GM13977 (cell line): ENCODE measurements at regions not wholly inside any gene's neighbourhood (a gene's known extent, or its start where the extent isn't known, plus 50 kb on each side); places are given as distances from the start of the nearest gene placed in this dataset.

Source experiments
- DNase-seq: peaks from one replicate; pipeline ENCODE4 v3.0.0; 2012; ENCODE audit warnings: low spot score
- CTCF ChIP-seq: IDR thresholded peaks from 2 replicates; pipeline ENCODE4 v1.5.1; 2012; ENCODE audit warnings: mild to moderate bottlenecking, control low read depth; ENCODE audit not compliant: insufficient read depth; ENCODE audit errors: extremely low read depth, missing control alignments
- in situ Hi-C: fragments of 300-500 bp; cut with MboI; formaldehyde crosslinking; loops from one replicate; pipeline ENCODE4 v1.12.0; 2022; ENCODE audit warnings: low sequenced_read_pairs, low pct_unique_long_range_greater_than_20kb, mixed read lengths, inconsistent platforms; ENCODE audit not compliant: unreplicated experiment

DNA sequence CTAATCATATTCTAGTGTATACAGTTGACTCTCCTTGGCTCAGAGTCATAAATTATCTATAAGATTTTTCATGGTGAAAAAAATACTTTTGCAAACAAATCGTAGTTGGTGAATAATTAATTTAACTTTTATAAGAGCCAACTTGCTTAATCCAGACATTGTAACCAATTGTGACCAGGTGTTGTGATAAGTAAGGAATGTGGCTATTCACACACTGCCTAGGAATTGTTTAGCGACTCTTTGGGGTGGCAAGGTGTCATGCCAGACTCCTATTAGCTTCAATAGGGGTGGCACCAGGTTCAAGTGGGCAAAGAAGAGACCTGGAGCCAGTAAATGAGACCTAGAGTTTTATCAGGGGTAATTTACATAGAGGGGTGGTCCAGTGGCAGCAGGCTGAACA lies 344.7 kb upstream of the PKDCC start:
- in situ Hi-C loops = no loop called here
- no peak for DNase-seq
- TF ChIP-seq CTCF = no peak

DNA sequence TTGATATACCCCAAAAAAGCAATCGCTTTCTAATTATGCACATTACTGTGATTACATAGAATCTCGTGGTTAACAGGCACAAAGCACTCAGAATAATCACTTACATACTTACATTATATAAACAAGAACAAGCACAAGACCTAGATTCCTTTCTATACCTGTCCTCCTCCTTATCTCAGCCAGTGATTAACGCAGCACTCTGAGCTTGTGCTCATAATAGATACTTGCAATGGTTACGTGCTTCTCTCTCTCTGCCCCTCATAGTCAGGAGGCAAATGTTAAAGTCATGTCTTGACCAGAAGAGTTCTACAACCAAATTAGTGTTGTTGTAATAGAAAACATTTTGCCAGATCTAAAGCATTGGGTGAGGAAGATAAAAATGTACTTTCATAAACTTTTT lies 342.2 kb upstream of the PKDCC start:
- no peak for DNase-seq
- in situ Hi-C loops = no loop called here
- no peak for TF ChIP-seq CTCF

- in situ Hi-C loops = no loop called here
- no peak for TF ChIP-seq CTCF
- no peak for DNase-seq
These were observed 341.5 kb upstream of the PKDCC start for GRCh38 chr2:41706286-41706685.

GRCh38 chr2:41707790-41708451 lies 339.9 kb upstream of the PKDCC start:
- in situ Hi-C loops = no loop called here
- TF ChIP-seq CTCF = no peak
- no peak for DNase-seq

DNA sequence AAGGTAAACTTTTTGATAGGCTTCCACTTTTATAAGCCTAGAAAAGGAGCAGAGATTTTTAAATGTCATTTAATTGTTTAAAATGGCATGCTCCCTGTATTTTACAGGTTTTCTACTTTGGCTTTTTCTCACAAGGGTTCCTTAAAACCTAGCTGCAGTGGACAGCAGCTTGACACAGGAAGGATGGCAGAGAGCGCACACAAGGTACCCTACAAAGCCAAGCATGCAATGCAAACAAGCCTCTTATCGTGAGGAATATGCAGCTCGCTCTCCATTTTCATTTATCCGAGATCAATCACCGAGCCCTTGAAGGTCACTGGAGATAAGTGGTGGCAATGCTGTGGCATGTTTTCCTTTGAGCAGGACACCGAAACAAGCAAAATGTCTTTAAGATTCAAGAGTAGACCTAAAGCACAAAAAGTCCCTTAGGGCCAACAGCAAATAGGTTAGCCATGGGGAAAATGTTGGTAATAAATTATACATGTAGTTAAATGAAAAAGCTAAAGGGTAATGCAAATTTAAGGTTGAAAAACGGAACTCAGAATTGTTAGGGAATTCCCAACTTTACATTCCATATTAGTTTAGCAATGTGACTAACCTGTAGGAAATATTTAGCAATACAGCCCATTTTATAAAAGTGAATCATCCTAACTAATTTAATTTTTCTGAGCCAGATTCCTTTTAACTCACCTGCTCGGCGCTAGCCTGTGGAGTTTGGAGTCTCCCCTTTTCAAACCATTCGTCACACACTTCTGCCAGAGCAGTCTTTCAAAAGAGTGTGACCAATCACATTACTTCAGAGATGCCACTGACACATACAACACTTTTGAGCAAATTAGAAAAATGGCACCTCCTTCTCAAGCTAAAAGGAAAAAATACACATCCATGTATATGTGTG lies 337.9 kb upstream of the PKDCC start:
- TF ChIP-seq CTCF = no peak
- DNase-seq = no peak
- in situ Hi-C loops = no loop called here

- in situ Hi-C loops = no loop called here
- no peak for TF ChIP-seq CTCF
- DNase-seq = no peak
These were observed 336.9 kb upstream of the PKDCC start for GRCh38 chr2:41710944-41711343.
